OCI-LY1 (cell line): ENCODE measurements at regions not wholly inside any gene's neighbourhood (a gene's known extent, or its start where the extent isn't known, plus 50 kb on each side); places are given as distances from the start of the nearest gene placed in this dataset.

Experiments
- EZH2 ChIP-seq: fragments of 200-600 bp; sonication (generic), shearing (Covaris generic); IDR thresholded peaks from 2 replicates; pipeline ENCODE4 v1.8.0; 2017; ENCODE audit warnings: borderline replicate concordance, mixed run types, mild to moderate bottlenecking, antibody characterized with exemption, low read length, moderate library complexity, mixed read lengths
- TF ChIP-seq, protein P1 (sequence below): fragments of 200-600 bp; sonication (generic), shearing (Covaris generic); IDR thresholded peaks from 2 replicates; pipeline ENCODE4 v1.5.1; 2017; ENCODE audit warnings: mild to moderate bottlenecking, antibody characterized with exemption, low read length, moderate library complexity, mixed read lengths

DNA sequence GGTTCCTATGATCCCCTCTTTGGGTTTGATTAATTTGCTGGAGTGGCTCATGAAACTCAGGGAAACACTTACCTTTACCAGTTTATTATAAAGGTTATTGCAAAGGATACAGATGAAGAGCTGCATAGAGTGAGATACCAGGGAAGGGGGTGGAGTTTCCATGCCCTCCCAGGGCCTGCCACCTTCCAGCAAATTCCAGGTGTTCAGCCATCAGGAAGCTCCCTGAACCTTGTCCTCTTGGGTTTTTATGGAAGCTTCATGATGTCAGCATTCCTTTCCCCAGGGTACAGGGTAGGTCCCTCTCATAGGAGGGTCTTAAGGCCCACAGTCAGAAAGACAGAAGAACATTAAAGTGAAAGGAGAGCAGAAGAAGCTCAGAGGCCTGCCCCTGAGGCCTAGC, 123.9 kb upstream of the DCC start:
- TF ChIP-seq, protein P1, sequence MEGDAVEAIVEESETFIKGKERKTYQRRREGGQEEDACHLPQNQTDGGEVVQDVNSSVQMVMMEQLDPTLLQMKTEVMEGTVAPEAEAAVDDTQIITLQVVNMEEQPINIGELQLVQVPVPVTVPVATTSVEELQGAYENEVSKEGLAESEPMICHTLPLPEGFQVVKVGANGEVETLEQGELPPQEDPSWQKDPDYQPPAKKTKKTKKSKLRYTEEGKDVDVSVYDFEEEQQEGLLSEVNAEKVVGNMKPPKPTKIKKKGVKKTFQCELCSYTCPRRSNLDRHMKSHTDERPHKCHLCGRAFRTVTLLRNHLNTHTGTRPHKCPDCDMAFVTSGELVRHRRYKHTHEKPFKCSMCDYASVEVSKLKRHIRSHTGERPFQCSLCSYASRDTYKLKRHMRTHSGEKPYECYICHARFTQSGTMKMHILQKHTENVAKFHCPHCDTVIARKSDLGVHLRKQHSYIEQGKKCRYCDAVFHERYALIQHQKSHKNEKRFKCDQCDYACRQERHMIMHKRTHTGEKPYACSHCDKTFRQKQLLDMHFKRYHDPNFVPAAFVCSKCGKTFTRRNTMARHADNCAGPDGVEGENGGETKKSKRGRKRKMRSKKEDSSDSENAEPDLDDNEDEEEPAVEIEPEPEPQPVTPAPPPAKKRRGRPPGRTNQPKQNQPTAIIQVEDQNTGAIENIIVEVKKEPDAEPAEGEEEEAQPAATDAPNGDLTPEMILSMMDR = no peak
- no peak for TF ChIP-seq EZH2
